CD4-positive, CD25-positive, alpha-beta regulatory T cell (primary cell): ENCODE measurements at regions not wholly inside any gene's neighbourhood (a gene's known extent, or its start where the extent isn't known, plus 50 kb on each side); places are given as distances from the start of the nearest gene placed in this dataset.
A peak's percentile ranks its signal among the peaks of the same experiment; 100 is the strongest.

Experiments used
- ATAC-seq, 2 donors: fragments of 150-1000 bp; cut with Tn5 transposase; one replicate each; pipeline ENCODE4 v1.10.0; 2021; ENCODE audit warnings: low read depth in 2 of 2, moderate number of reproducible peaks in 2 of 2, moderate library complexity in 1 of 2
- DNase-seq, 3 donors: peaks; one replicate each; pipeline versions ENCODE4 v3.0.0 to v3.0.0-alpha.2; 2012 to 2022; ENCODE audit warnings: mixed read lengths in 1 of 3
- H3K27ac ChIP-seq: one replicate; pipeline ENCODE4 v1.7.0; 2013; ENCODE audit warnings: mild to moderate bottlenecking, low read length; ENCODE audit not compliant: insufficient read depth, poor library complexity, severe bottlenecking
- H3K27me3 ChIP-seq: one replicate; pipeline ENCODE4 v1.7.0; 2013; ENCODE audit warnings: low read length; ENCODE audit not compliant: control insufficient read depth, insufficient read depth
- H3K36me3 ChIP-seq: one replicate; pipeline ENCODE4 v1.7.0; 2013; ENCODE audit warnings: mild to moderate bottlenecking, low read length, moderate library complexity; ENCODE audit not compliant: control insufficient read depth, insufficient read depth
- H3K4me1 ChIP-seq: 2 replicates; pipeline ENCODE4 v1.7.0; 2013; ENCODE audit warnings: mild to moderate bottlenecking, low read length; ENCODE audit not compliant: insufficient read depth, control insufficient read depth, poor library complexity, severe bottlenecking
- H3K4me3 ChIP-seq: one replicate; pipeline ENCODE4 v1.7.0; 2013; ENCODE audit warnings: low read depth, mild to moderate bottlenecking, low read length, moderate library complexity
- H3K9me3 ChIP-seq, 2 experiments: 1 replicate in 1 of 2; 2 replicates in 1 of 2; pipeline ENCODE4 v1.7.0; 2013; ENCODE audit warnings: low read length in 2 of 2, mild to moderate bottlenecking in 1 of 2, moderate library complexity in 1 of 2; ENCODE audit not compliant: control insufficient read depth in 2 of 2
- H3K27ac Mint-ChIP-seq, 3 donors: one replicate each; pipeline ENCODE4 v1.8.0; 2020 to 2022; ENCODE audit warnings: mild to moderate bottlenecking in 3 of 3, mixed read lengths in 3 of 3, moderate library complexity in 2 of 3
- H3K27me3 Mint-ChIP-seq: one replicate; pipeline ENCODE4 v1.8.0; 2022; ENCODE audit warnings: mild to moderate bottlenecking, mixed read lengths
- H3K36me3 Mint-ChIP-seq: one replicate; pipeline ENCODE4 v1.8.0; 2020; ENCODE audit warnings: mixed read lengths
- H3K4me1 Mint-ChIP-seq, 4 donors: one replicate each; pipeline ENCODE4 v1.8.0; 2020 to 2022; ENCODE audit warnings: mixed read lengths in 4 of 4, mild to moderate bottlenecking in 1 of 4
- H3K4me3 Mint-ChIP-seq, 4 donors: one replicate each; pipeline ENCODE4 v1.8.0; 2020 to 2022; ENCODE audit warnings: mild to moderate bottlenecking in 4 of 4, mixed read lengths in 4 of 4, moderate library complexity in 3 of 4
- H3K9me3 Mint-ChIP-seq, 7 donors: one replicate each; pipeline ENCODE4 v1.8.0; 2020 to 2022; ENCODE audit warnings: mixed read lengths in 7 of 7, mild to moderate bottlenecking in 3 of 7, moderate library complexity in 2 of 7

GRCh38 chr3:40978442-40978841 is 220.9 kb upstream of the CTNNB1 start:
- no peaks in the 10 kb centered on the region for H3K27me3 Mint-ChIP-seq

DNA sequence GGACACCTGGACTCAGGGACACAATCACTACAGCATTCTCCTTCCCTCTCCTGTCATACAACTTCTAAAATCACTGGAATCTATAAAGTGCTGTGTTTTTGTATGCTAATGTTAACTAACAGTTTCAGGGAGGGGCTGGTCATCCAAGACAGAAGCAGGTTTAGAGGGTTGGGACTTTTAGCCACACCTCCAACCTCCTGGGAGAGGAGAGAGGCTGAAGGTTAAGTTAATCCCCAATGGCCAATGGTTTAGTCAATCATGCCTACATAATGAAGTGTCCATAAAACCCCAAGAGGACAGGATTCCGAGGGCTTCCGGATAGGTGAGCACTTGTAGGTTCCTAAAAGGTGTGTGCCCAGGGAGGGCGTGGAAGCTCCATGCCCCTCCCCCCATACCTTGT is 219.3 kb upstream of the CTNNB1 start:
- no peaks in the 10 kb centered on the region for H3K9me3 ChIP-seq
- no peaks in the 10 kb centered on the region for H3K9me3 Mint-ChIP-seq
- no peak overlapping the region for H3K27ac ChIP-seq
- H3K4me1 Mint-ChIP-seq, result peaks cover 3 to 9% (median 6%) of the 10 kb centered on the region in 4 donors
- ATAC-seq, result peak in 1 of 2 donors; percentile 8
- H3K36me3 ChIP-seq, result no peaks in the 10 kb centered on the region
- H3K4me1 ChIP-seq, result no peaks in the 10 kb centered on the region
- no peak for DNase-seq
- no peaks in the 10 kb centered on the region for H3K27me3 ChIP-seq
- H3K4me3 ChIP-seq, result no peak overlapping the region
- H3K27ac Mint-ChIP-seq, result no peak overlapping the region
- H3K4me3 Mint-ChIP-seq, result no peak overlapping the region
- H3K27me3 Mint-ChIP-seq, result no peaks in the 10 kb centered on the region
- H3K36me3 Mint-ChIP-seq, result no peaks in the 10 kb centered on the region

More at GRCh38 chr3:40978442-40978841, 220.9 kb upstream of the CTNNB1 start:
- H3K4me1 ChIP-seq, result no peaks in the 10 kb centered on the region
- Mint-ChIP-seq H3K4me3 (no peak overlapping the region), H3K36me3 (no peaks in the 10 kb centered on the region), H3K27ac (no peak overlapping the region), H3K4me1 (peaks cover 3 to 9% (median 6%) of the 10 kb centered on the region in 4 donors), H3K9me3 (peaks cover 0 to 2% (median 0%) of the 10 kb centered on the region in 7 donors)
- H3K27me3 ChIP-seq, result no peaks in the 10 kb centered on the region
- no peak for DNase-seq
- no peak overlapping the region for H3K27ac ChIP-seq
- no peaks in the 10 kb centered on the region for H3K36me3 ChIP-seq
- no peak overlapping the region for H3K4me3 ChIP-seq
- no peaks in the 10 kb centered on the region for H3K9me3 ChIP-seq
- no peak for ATAC-seq

DNA sequence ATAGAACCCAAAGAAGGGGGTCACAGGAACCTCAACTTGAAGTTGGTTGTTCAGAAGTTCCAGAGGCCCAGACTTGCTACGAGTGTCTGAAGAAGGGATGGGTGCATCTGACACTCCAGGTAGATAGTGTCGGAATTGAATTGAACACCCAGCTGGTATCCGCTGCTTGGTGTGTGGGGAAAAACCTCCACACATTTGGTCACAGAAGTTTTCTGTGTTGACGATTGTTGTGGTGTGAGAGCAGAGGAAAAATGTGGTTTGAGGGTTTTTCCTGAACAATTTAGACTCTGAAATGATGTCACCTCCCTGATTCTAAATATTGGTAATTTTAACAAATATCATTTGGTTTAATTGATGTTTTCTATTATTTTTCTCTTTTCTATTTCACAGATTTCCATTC is 218.8 kb upstream of the CTNNB1 start:
- Histone ChIP-seq H3K36me3 (no peaks in the 10 kb centered on the region), H3K27ac (no peak overlapping the region), H3K9me3 (no peaks in the 10 kb centered on the region), H3K4me1 (no peaks in the 10 kb centered on the region), H3K4me3 (no peak overlapping the region), H3K27me3 (no peaks in the 10 kb centered on the region)
- no peaks in the 10 kb centered on the region for H3K36me3 Mint-ChIP-seq
- no peak for DNase-seq
- no peak for ATAC-seq
- H3K27me3 Mint-ChIP-seq, result no peaks in the 10 kb centered on the region
- H3K27ac Mint-ChIP-seq, result no peak overlapping the region
- peaks cover 3 to 9% (median 6%) of the 10 kb centered on the region in 4 donors for H3K4me1 Mint-ChIP-seq
- H3K9me3 Mint-ChIP-seq, result no peaks in the 10 kb centered on the region
- no peak overlapping the region for H3K4me3 Mint-ChIP-seq

DNA sequence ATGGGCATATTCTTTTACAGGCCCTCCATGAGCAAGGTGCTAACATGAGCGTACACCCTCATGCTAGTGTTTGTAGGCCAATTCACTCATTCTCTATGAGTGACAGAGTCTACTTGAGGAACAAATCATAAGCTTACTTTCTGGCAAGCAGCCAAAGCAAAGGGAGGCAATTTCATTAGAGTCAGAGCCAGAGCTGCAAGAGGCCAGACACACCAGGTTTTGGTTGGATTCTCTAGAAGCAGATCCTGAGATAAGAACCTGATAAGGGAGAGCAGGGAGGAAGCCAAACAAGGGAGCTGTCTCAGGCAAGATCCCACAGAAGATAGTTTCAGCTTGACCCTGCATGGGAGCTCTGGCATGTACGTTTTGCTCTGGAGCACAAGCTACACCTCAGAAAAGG is 214.1 kb upstream of the CTNNB1 start:
- Mint-ChIP-seq H3K27me3 (peaks cover 7% of the 10 kb centered on the region), H3K36me3 (peaks cover 3% of the 10 kb centered on the region), H3K4me3 (no peak overlapping the region), H3K9me3 (peaks cover 0 to 4% (median 1%) of the 10 kb centered on the region in 7 donors), H3K27ac (no peak overlapping the region), H3K4me1 (peaks cover 3 to 8% (median 6%) of the 10 kb centered on the region in 4 donors)
- Histone ChIP-seq H3K36me3 (no peaks in the 10 kb centered on the region), H3K27ac (no peak overlapping the region), H3K4me1 (no peaks in the 10 kb centered on the region), H3K4me3 (no peak overlapping the region), H3K27me3 (no peaks in the 10 kb centered on the region), H3K9me3 (no peaks in the 10 kb centered on the region)
- DNase-seq, result no peak
- ATAC-seq, result no peak

DNA sequence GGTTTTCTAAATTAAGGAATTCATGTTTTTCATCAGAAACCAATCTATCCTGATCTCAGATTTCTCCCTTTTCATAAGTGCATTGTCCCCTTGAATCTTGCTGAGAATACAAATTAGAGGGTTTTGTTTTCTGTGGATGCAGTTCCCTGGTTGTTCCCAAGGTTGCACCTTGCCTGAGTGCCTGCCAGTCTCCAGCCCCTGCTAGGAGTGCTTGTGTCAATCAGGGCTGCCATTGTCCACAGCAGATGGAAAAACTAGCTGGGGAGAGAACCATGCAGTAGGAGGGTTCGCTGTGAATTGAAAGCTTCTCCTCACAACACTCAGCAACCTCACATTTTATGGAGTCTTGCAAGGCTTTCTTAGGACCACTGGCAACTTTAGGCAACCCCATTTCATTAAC is 210.8 kb upstream of the CTNNB1 start:
- Histone ChIP-seq H3K27me3 (no peaks in the 10 kb centered on the region), H3K4me1 (no peaks in the 10 kb centered on the region), H3K36me3 (no peaks in the 10 kb centered on the region), H3K27ac (no peak overlapping the region), H3K9me3 (no peaks in the 10 kb centered on the region), H3K4me3 (no peak overlapping the region)
- DNase-seq (no peak), ATAC-seq (no peak)
- peaks cover 10% of the 10 kb centered on the region for H3K27me3 Mint-ChIP-seq
- no peak overlapping the region for H3K27ac Mint-ChIP-seq
- peaks cover 3% of the 10 kb centered on the region for H3K36me3 Mint-ChIP-seq
- H3K9me3 Mint-ChIP-seq, result peaks cover 0 to 4% (median 1%) of the 10 kb centered on the region in 7 donors
- H3K4me3 Mint-ChIP-seq, result no peak overlapping the region
- no peaks in the 10 kb centered on the region for H3K4me1 Mint-ChIP-seq

DNA sequence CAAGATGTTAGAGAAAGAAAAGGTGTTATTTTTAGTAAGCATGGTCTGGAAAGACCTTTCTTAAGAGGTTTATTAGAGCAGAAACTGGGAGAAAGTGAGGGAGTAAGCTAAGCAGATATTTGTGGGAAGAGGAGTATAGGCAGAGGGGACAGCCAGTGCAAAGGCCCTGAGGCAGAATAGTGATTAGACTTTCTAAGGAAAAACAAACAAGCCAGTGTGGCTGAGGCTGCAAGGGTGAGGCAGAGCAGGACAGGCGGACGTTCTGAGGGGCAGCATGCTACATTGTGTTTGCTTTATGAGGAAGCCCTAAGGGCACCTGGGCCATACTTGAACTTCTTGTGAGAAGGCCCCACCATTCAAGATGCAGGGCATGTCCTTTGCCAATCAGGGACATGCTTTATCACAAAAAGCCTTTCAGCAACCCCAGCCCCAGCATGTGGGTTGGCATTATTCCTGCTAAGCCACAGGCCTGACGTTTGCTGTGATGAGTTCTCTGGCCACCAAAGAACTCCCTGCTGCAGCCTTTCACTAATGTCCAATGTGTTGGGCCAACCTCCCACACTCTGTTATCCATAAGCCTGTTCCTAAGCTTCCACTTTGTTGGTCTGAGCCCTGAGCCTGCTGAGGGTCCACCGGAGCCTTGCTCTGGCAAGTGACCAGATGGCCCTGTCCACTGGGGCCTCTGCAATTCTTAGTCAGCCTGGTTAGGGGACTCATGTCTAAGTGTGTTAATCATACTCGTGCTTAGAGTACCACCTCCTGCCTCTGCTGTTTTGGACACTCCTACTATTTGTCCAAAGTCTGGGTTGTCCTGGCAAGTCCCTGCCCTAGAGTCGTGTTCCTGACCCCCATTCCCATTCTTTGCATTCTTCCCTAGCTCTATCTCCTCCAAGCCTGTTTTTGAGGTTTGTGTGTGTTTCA is 209.9 kb upstream of the CTNNB1 start:
- Histone ChIP-seq H3K9me3 (no peaks in the 10 kb centered on the region), H3K4me1 (no peaks in the 10 kb centered on the region), H3K27me3 (no peaks in the 10 kb centered on the region), H3K36me3 (no peaks in the 10 kb centered on the region), H3K27ac (no peak overlapping the region), H3K4me3 (no peak overlapping the region)
- Mint-ChIP-seq H3K4me3 (no peak overlapping the region), H3K36me3 (peaks cover 3% of the 10 kb centered on the region), H3K27me3 (peaks cover 10% of the 10 kb centered on the region), H3K9me3 (peaks cover 0 to 4% (median 1%) of the 10 kb centered on the region in 7 donors), H3K4me1 (no peaks in the 10 kb centered on the region), H3K27ac (peak overlapping the region in 1 of 3 donors; percentile 11)
- no peak for DNase-seq
- ATAC-seq, result no peak

DNA sequence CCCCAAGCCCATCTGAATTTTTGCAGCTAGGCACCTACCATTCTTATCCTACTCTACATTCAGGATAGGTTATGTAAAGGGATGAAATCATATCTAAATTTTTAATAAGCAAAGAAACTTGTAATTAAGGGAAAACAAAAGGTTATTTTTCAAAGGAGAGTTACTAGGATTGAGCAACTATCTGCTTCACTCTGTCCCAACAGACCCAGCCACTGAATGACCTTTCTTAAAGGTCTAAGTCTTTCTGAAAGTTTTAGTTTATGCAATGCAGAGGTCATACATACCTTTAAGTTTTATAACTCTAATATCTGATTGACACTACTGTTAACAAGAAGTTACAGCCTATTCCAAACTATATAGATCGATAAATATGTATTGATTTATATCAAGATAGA is 209.2 kb upstream of the CTNNB1 start:
- H3K36me3 Mint-ChIP-seq, result peaks cover 3% of the 10 kb centered on the region
- Histone ChIP-seq H3K4me3 (no peak overlapping the region), H3K9me3 (no peaks in the 10 kb centered on the region), H3K27me3 (no peaks in the 10 kb centered on the region), H3K36me3 (no peaks in the 10 kb centered on the region), H3K27ac (no peak overlapping the region), H3K4me1 (no peaks in the 10 kb centered on the region)
- DNase-seq (no peak), ATAC-seq (no peak)
- peaks cover 10% of the 10 kb centered on the region for H3K27me3 Mint-ChIP-seq
- no peaks in the 10 kb centered on the region for H3K4me1 Mint-ChIP-seq
- no peak overlapping the region for H3K27ac Mint-ChIP-seq
- H3K9me3 Mint-ChIP-seq, result peaks cover 0 to 4% (median 1%) of the 10 kb centered on the region in 7 donors
- H3K4me3 Mint-ChIP-seq, result no peak overlapping the region

DNA sequence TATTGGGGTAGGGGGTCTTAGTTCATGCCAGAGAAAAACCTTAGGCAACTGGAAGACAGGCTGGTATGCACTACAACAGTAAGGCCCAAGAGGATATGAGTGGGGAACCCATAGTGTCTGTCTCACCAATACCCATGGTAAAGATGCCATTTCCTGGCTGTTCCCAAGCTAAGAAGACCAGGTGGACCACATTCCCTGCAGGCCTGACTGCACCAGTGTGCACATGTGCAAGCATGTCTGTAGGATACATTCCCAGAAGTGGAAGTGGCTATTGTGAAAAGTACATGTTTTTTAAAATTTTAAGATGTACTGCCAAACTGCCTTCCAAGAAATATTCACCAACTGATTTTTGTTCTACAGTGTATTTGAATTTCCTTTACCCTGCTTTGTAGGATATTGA is 207.3 kb upstream of the CTNNB1 start:
- Histone ChIP-seq H3K4me1 (no peaks in the 10 kb centered on the region), H3K4me3 (no peak overlapping the region), H3K9me3 (no peaks in the 10 kb centered on the region), H3K27me3 (no peaks in the 10 kb centered on the region), H3K27ac (no peak overlapping the region), H3K36me3 (no peaks in the 10 kb centered on the region)
- Mint-ChIP-seq H3K4me3 (no peak overlapping the region), H3K9me3 (peaks cover 0 to 4% (median 1%) of the 10 kb centered on the region in 7 donors), H3K27ac (no peak overlapping the region), H3K27me3 (peaks cover 10% of the 10 kb centered on the region), H3K4me1 (no peaks in the 10 kb centered on the region), H3K36me3 (peaks cover 3% of the 10 kb centered on the region)
- DNase-seq, result no peak
- ATAC-seq, result no peak
